ENCODE measurements at regions not wholly inside any gene's neighbourhood (a gene's known extent, or its start where the extent isn't known, plus 50 kb on each side); places are given as distances from the start of the nearest gene placed in this dataset.

- no peak for TF ChIP-seq CTCF (IDR thresholded peaks at IDR 0.05)
- no peak for TF ChIP-seq POLR2A (IDR thresholded peaks at IDR 0.05)
Observed at GRCh38 chr4:34943741-34944386, 1300.5 kb downstream of the ARAP2 start.
